HG02840 (cell line): ENCODE measurements at regions not wholly inside any gene's neighbourhood (a gene's known extent, or its start where the extent isn't known, plus 50 kb on each side); places are given as distances from the start of the nearest gene placed in this dataset.

ENCODE experiments used
- ATAC-seq: cut with Tn5 transposase; IDR thresholded peaks from one replicate; pipeline ENCODE4 v1.9.1; 2021; ENCODE audit warnings: mild to moderate bottlenecking, moderate library complexity, moderate number of reproducible peaks; ENCODE audit not compliant: unreplicated experiment, low FRiP score

GRCh38 chr3:176490357-176490756 is 706.9 kb downstream of the TBL1XR1 start:
- ATAC-seq: no peak

GRCh38 chr3:176479248-176479647 is 718.0 kb downstream of the TBL1XR1 start:
- ATAC-seq: no peak

GRCh38 chr3:176469694-176470205 is 727.5 kb downstream of the TBL1XR1 start:
- ATAC-seq: no peak

GRCh38 chr3:176463610-176464009 is 733.7 kb downstream of the TBL1XR1 start:
- ATAC-seq: no peak

- no peak for ATAC-seq
Observed at GRCh38 chr3:176447369-176447768, 749.9 kb downstream of the TBL1XR1 start.

GRCh38 chr3:176442326-176442725 is 755.0 kb downstream of the TBL1XR1 start:
- no peak for ATAC-seq

GRCh38 chr3:176439729-176440128 is 757.6 kb downstream of the TBL1XR1 start:
- ATAC-seq: no peak

GRCh38 chr3:176431991-176432390 is 765.3 kb downstream of the TBL1XR1 start:
- no peak for ATAC-seq

GRCh38 chr3:176431038-176431418 is 766.3 kb downstream of the TBL1XR1 start:
- ATAC-seq: no peak

- no peak for ATAC-seq
Observed at GRCh38 chr3:176430244-176431037, 766.8 kb downstream of the TBL1XR1 start.

- no peak for ATAC-seq
Observed at GRCh38 chr3:176428552-176428951, 768.7 kb downstream of the TBL1XR1 start.

- no peak for ATAC-seq
Observed at GRCh38 chr3:176426371-176426770, 770.9 kb downstream of the TBL1XR1 start.

- no peak for ATAC-seq
Observed at GRCh38 chr3:176416870-176417269, 780.4 kb downstream of the TBL1XR1 start.

- no peak for ATAC-seq
Observed at GRCh38 chr3:176415661-176416295, 781.5 kb downstream of the TBL1XR1 start.

- ATAC-seq: no peak
Observed at GRCh38 chr3:176412771-176413170, 784.5 kb downstream of the TBL1XR1 start.

- ATAC-seq: no peak
Observed at GRCh38 chr3:176403531-176403930, 793.8 kb downstream of the TBL1XR1 start.

GRCh38 chr3:176401211-176401610 is 796.1 kb downstream of the TBL1XR1 start:
- ATAC-seq: no peak

- ATAC-seq: no peak
Observed at GRCh38 chr3:176399193-176399592, 798.1 kb downstream of the TBL1XR1 start.

- ATAC-seq: no peak
Observed at GRCh38 chr3:176395240-176395639, 802.0 kb downstream of the TBL1XR1 start.

GRCh38 chr3:176378789-176379188 is 818.5 kb downstream of the TBL1XR1 start:
- ATAC-seq: no peak

- no peak for ATAC-seq
Observed at GRCh38 chr3:176376531-176376930, 820.8 kb downstream of the TBL1XR1 start.

- ATAC-seq: no peak
Observed at GRCh38 chr3:176375519-176375918, 821.8 kb downstream of the TBL1XR1 start.
